GM18517 (cell line): ENCODE measurements at regions not wholly inside any gene's neighbourhood (a gene's known extent, or its start where the extent isn't known, plus 50 kb on each side); places are given as distances from the start of the nearest gene placed in this dataset.
"Not testable (repeated sequence)": the region's sequence is repeated elsewhere in the genome, so short reads cannot be mapped to it uniquely, and the experiment has no call there.

Experiments used
- ATAC-seq: cut with Tn5 transposase; IDR thresholded peaks from one replicate; pipeline ENCODE4 v1.9.1; 2021; ENCODE audit warnings: mild to moderate bottlenecking, moderate library complexity; ENCODE audit not compliant: unreplicated experiment

- no peak for ATAC-seq
These were observed 52.8 kb upstream of the VWDE start for GRCh38 chr7:12456506-12456905.

- peak; percentile 100 for ATAC-seq
These were observed 55.0 kb upstream of the VWDE start for GRCh38 chr7:12458520-12459131.

GRCh38 chr7:12467837-12468236 lies 64.2 kb upstream of the VWDE start:
- no peak for ATAC-seq

- ATAC-seq = no peak
These were observed 65.9 kb upstream of the VWDE start for GRCh38 chr7:12469568-12469967.

GRCh38 chr7:12470930-12471329 lies 67.3 kb upstream of the VWDE start:
- ATAC-seq = no peak

- no peak for ATAC-seq
These were observed 70.4 kb upstream of the VWDE start for GRCh38 chr7:12474035-12474434.

- ATAC-seq = no peak
These were observed 71.8 kb upstream of the VWDE start for GRCh38 chr7:12475362-12476063.

- no peak for ATAC-seq
These were observed 74.0 kb upstream of the VWDE start for GRCh38 chr7:12477620-12478019.

- peak; percentile 98 for ATAC-seq
These were observed 78.1 kb upstream of the VWDE start for GRCh38 chr7:12481722-12482121.

GRCh38 chr7:12485845-12486244 lies 82.2 kb upstream of the VWDE start:
- ATAC-seq = no peak

- ATAC-seq = no peak
These were observed 82.2 kb upstream of the SCIN start for GRCh38 chr7:12488341-12488740.

GRCh38 chr7:12490107-12490688 lies 80.3 kb upstream of the SCIN start:
- ATAC-seq = peak; percentile 87

GRCh38 chr7:12490940-12491339 lies 79.6 kb upstream of the SCIN start:
- no peak for ATAC-seq

GRCh38 chr7:12491526-12491925 lies 79.0 kb upstream of the SCIN start:
- no peak for ATAC-seq

- no peak for ATAC-seq
These were observed 77.1 kb upstream of the SCIN start for GRCh38 chr7:12493407-12493806.

GRCh38 chr7:12493863-12494686 lies 76.4 kb upstream of the SCIN start:
- no peak for ATAC-seq

GRCh38 chr7:12494687-12495024 lies 75.9 kb upstream of the SCIN start:
- no peak for ATAC-seq

- not testable (repeated sequence) for ATAC-seq
These were observed 73.4 kb upstream of the SCIN start for GRCh38 chr7:12496901-12497674.

- no peak for ATAC-seq
These were observed 66.4 kb upstream of the SCIN start for GRCh38 chr7:12504149-12504548.

- ATAC-seq = no peak
These were observed 62.5 kb upstream of the SCIN start for GRCh38 chr7:12508005-12508404.

- no peak for ATAC-seq
These were observed 62.0 kb upstream of the SCIN start for GRCh38 chr7:12508554-12508953.
